Prostate gland (tissue), 2 donors: ENCODE measurements at regions not wholly inside any gene's neighbourhood (a gene's known extent, or its start where the extent isn't known, plus 50 kb on each side); places are given as distances from the start of the nearest gene placed in this dataset.

Experiments
- POLR2A ChIP-seq: fragments of 450-650 bp; IDR thresholded peaks from one replicate; pipeline ENCODE4 v1.6.1; 2016; ENCODE audit warnings: antibody characterized with exemption, mild to moderate bottlenecking
- POLR2AphosphoS5 ChIP-seq: sonication (generic); formaldehyde crosslinking; IDR thresholded peaks from one replicate; pipeline ENCODE4 v1.6.1; 2017; ENCODE audit warnings: antibody characterized with exemption
- TF ChIP-seq, protein P1 (sequence below), 4 experiments: fragments of 200-600 bp in 2 of 4; fragments of 450-650 bp in 2 of 4; sonication (generic) in 2 of 4; IDR thresholded peaks; 1 replicate in 3 of 4; 2 replicates in 1 of 4; pipeline ENCODE4 v1.5.1; 2016 to 2019; ENCODE audit warnings: antibody characterized with exemption in 4 of 4, mild to moderate bottlenecking in 2 of 4, moderate library complexity in 2 of 4

GRCh38 chrX:20756585-20756984, 489.9 kb upstream of the RPS6KA3 start:
- TF ChIP-seq POLR2A: no peak
- TF ChIP-seq, protein P1, sequence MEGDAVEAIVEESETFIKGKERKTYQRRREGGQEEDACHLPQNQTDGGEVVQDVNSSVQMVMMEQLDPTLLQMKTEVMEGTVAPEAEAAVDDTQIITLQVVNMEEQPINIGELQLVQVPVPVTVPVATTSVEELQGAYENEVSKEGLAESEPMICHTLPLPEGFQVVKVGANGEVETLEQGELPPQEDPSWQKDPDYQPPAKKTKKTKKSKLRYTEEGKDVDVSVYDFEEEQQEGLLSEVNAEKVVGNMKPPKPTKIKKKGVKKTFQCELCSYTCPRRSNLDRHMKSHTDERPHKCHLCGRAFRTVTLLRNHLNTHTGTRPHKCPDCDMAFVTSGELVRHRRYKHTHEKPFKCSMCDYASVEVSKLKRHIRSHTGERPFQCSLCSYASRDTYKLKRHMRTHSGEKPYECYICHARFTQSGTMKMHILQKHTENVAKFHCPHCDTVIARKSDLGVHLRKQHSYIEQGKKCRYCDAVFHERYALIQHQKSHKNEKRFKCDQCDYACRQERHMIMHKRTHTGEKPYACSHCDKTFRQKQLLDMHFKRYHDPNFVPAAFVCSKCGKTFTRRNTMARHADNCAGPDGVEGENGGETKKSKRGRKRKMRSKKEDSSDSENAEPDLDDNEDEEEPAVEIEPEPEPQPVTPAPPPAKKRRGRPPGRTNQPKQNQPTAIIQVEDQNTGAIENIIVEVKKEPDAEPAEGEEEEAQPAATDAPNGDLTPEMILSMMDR (IDR thresholded peaks at IDR 0.05): no peak
- TF ChIP-seq POLR2AphosphoS5: no peak
